Activated CD8-positive, alpha-beta memory T cell treated with anti-CD3 and anti-CD28 coated beads for 36 hours (primary cell): ENCODE measurements at regions not wholly inside any gene's neighbourhood (a gene's known extent, or its start where the extent isn't known, plus 50 kb on each side); places are given as distances from the start of the nearest gene placed in this dataset.

Experiments
- CTCF ChIA-PET: fragments of 350-600 bp; sonication (Branson Sonifier 250); formaldehyde crosslinking; loops from one replicate; lab custom pipeline; 2021; ENCODE audit warnings: antibody characterized with exemption; lab: Charles Lee
- POLR2A ChIA-PET: fragments of 350-600 bp; sonication (Branson Sonifier 250); formaldehyde crosslinking; loops from one replicate; lab custom pipeline; 2021; ENCODE audit warnings: antibody characterized with exemption; lab: Charles Lee

DNA sequence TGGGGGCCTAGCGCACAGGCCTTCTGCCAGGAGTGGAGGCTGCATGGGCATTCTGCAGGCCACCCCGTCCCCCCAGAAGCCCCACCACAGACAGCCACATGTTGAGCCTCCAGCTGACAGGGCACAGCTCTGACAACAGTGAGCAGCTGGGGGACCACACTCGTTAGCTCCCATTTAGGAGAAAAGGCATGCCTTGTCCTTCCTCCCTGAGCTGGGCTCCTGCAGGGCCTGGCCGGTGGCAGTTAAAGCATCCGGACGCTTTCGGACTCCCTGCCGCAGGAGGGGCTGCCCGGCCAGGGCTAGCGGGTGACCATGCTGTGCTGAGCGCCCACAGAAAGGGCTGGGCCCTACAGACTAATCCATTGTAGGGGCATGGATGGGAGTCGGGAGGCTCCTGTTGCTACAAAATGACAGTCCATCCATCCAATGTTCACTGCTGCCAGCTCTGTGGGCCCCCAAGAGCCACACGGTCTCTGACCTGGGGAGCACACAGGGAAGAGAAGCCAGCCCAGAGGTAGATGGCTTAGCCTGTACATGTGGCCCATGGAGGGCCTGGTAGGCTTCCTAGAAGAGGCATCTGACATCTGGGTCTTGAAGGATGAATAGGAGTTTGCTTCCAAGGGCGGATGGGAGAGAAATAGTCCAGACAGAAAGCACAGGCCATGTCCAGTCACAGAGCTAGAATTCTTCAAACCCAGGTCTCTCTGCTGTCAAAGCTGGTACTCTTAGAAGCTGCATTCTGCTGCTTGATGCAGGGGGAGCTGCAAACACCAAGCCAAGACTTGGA is 116.5 kb upstream of the VSTM2B start:
- POLR2A ChIA-PET, result no interaction called here
- CTCF ChIA-PET, result no interaction called here

DNA sequence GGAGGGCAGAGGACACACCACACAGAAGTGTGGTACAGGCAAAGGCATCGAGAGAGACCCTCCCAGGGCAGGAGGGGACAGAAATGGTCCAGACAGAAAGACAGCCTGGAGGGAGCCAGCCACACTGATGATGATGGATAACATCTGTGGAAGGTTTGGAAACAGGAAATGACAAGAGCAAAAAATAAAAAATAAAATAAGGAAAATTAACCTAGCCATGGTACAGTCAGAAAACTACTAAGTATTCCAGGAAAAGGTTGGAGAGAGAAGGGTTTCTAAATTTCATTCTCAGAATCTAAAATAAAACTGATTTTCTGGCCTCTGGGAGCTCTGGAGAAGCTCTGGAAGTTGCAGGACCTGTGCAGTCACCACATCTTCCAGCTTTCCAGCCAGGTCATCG is 115.2 kb upstream of the VSTM2B start:
- CTCF ChIA-PET, result no interaction called here
- POLR2A ChIA-PET, result no interaction called here

DNA sequence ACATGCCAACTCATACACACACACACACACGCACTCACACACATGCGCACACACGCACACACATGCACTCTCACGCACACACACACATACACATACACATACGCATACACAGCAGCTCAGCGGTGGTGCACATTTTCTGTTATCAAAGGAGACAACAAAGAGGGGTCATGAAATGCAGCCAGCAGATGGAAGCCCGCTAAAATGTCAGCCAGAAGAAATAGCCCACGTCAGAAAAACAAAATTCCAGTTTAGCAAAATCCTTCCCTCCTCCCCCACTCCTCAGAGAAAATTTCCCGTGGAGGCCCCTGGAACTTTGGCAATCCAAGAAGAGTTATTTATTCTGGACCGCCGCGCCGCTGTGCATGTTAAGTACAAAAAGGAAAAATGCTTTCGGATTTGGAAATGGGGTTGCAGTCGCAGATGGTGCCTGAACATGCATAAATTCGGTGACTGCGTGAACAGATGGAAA is 114.6 kb upstream of the VSTM2B start:
- ChIA-PET CTCF (no interaction called here), POLR2A (no interaction called here)

DNA sequence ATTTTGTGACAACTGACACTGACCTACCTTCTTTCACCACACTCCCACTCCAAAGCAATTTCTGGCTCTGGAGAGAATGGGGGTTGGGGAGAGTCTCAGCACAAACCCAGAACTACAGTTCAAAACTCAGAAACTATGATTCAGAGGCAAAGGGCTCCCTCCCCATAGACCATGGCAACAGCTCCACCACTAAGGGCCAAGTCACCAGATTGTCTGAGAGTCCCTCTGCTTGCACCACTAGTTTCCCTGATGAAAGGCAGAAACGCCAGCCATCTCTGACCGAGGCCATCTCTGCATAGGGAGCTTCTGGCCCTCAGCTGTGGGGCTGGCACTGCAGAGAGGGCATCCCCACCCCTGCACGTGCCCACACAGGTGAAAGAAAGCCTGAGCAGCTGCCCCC is 112.4 kb upstream of the VSTM2B start:
- CTCF ChIA-PET, result no interaction called here
- POLR2A ChIA-PET, result no interaction called here

DNA sequence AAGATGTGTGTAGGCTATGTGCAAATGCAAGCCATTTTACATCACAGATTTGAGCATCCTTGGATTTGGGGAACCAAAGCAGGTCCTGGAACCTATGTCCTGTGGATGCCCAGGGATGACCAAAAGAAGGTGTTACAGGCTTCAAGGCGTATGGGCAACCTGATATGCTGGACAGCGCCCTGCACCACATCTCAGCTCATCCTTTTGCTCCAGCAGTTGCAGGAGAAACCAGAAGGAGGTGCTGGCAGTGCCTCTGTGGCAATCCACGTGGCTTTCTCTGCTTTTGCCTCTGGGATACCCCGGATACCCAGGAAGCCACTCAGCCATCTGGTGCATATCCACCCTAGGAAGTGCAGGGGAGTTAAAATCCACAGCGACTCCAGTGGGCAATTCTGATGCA is 110.3 kb upstream of the VSTM2B start:
- ChIA-PET POLR2A (no interaction called here), CTCF (no interaction called here)

DNA sequence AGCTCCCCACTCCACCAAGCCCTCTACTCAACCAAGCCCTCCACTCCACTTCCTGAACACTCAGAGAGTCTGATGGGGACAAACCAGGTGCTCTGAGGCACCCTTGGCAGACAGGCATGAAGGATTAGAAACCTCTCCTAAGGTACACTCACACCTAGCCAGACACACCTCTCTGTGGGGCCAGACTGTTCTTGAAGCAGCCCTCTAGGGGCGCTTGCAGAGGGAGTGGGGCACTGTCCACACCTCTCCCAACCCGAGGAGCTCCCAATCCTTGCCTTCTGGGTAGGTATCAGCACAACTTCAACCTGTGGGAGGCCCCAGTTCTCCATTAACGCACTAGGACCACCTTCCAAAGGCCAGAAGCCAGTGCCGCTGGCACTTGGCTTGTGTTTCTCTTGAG is 108.7 kb upstream of the VSTM2B start:
- CTCF ChIA-PET, result no interaction called here
- POLR2A ChIA-PET, result no interaction called here

DNA sequence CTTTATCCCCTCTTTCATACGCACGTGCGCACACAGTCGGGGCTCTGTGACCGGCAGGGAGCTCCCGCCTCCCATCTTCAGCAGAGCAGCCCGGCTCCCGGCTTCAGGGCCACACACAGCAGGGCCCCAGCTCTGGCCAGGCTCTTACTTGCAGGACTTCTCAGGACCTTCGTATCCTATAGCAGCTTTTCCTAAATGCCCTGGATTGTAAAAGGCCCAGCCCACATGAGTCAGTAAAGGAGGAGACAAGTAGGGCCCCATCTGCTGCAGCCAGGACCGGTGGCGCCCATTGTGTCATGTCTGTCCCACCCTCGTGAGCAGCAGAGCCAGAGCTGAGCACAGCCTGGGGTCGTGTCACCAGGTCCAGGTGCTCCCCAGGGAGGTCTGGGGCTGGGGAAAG is 107.6 kb upstream of the VSTM2B start:
- ChIA-PET POLR2A (no interaction called here), CTCF (interaction anchor here (1.0 kb wide), 1 partner anchor 12 kb away, joined by 3 read pairs; no protein-coding TSS in a partner anchor)

DNA sequence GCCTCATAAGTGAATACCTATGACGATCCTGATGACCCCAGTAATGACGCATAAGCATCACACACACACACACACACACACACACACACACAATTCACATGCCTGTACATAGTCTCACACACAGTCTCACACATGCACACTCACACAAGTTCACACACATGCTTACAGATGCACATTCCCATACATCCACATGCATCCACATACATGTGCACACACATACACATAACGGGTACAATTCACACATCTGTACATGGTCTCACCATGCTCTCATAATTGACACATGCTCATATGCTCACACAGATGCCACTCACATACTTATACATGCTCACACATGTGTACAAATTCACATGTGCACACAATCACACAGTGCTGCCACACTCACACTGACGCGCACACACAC is 105.7 kb upstream of the VSTM2B start:
- ChIA-PET CTCF (no interaction called here), POLR2A (no interaction called here)

DNA sequence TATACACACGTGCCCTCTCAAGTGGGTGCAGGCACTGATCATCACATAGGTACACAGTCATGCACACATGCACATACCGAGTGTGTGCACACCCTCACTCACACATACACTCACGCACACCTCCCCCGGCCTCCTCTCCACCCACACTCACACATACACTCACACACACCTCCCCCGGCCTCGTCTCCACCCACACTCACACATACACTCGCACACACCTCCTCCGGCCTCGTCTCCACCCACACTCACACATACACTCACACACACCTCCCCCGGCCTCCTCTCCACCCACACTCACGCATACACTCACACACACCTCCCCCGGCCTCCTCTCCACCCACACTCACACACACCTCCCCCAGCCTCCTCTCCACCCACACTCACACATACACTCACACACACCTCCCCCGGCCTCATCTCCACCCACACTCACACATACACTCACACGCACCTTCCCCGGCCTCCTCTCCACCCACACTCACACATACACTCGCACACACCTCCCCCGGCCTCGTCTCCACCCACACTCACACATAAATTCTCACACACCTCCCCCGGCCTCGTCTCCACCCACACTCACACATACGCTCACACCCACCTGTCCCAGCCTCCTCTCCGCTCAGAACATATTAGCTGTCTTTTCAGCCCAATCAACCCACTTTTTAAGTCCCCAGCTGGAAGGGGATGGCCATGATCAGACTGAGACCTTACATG is 105.2 kb upstream of the VSTM2B start:
- CTCF ChIA-PET, result no interaction called here

DNA sequence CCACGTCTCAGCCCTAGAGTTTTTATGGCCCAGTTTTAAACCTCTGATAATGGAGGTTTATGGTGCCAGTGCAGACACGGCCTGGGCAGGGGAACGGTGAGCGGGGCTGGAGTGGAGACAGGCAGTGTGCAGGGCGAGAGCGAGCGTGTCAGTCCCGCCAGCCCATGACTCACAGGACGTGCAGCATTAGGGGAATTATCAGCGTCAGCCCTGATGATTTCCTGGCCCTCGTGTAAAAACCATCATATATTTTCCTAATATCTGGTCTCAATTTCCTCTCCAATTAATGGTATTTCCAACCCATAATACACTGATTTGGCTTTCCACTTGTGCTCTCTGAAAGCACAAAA is 104.6 kb upstream of the VSTM2B start:
- ChIA-PET CTCF (no interaction called here), POLR2A (no interaction called here)

More for the DNA sequence above, 105.2 kb upstream of the VSTM2B start:
- POLR2A ChIA-PET, result no interaction called here

DNA sequence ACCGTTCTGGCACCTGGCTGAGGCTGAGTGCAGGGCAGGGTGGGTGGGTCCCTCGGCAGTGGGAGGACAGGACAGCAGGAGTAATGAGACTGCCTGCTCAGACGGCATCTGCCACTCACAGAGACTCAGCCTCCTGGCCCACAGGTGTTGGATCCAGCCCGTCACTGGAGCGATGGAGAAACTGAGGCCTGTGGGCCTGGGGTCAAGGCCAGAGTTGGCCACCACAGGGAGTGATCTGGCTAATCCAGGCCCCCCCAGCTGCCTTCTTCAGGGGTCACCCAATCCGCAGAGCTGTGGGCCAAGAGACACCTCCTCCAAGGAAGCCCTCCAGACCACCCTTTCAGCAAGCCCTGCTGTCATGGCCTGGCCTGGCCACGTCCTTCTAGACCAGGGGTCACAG is 103.7 kb upstream of the VSTM2B start:
- CTCF ChIA-PET, result no interaction called here
- POLR2A ChIA-PET, result no interaction called here

DNA sequence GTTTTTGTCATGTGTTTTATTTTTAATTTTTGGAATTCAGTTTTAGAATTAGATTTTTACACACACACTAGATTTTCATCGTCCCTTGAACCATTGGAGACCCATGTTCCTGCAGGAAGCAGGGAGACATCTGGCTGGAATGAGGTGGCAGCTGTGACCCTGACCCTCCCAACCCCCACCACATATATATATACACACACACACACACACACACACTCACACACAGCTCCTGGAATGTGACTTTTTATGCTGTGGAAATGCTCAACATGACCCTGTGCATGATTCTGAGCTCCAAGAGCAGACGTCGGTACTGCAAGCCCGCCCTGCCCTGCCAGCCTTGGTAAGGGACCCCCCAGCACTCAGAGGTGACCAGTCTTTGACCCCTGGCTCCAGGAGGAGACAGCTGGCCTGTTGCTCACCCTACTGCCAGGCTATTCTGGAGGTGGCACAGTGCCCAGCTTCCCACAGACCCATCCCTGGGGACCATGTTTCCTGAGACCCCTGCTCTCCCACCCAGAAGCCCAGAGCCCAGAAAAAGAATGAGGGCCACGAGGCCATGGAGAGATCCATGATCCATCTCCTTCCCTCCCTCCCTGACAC is 103.2 kb upstream of the VSTM2B start:
- ChIA-PET POLR2A (no interaction called here), CTCF (no interaction called here)

DNA sequence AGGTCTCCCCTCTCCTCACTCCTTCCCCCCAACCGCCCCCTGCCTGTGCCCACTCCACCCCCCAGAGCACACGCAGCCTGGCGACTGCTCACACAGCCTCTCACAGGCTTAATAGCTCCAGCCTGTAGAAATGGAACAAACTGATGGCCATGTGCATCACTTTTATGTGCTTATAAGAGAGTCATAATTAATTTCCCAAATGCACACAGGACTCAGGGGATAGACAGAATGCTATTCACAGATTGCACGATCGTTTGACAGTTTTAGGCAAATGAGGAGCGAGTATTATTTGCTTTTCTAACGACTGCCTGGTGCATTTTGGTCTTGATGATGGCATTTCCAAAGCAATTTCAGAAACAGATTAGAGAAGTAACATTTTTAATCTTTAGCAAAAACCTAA is 97.7 kb upstream of the VSTM2B start:
- ChIA-PET POLR2A (no interaction called here), CTCF (no interaction called here)

DNA sequence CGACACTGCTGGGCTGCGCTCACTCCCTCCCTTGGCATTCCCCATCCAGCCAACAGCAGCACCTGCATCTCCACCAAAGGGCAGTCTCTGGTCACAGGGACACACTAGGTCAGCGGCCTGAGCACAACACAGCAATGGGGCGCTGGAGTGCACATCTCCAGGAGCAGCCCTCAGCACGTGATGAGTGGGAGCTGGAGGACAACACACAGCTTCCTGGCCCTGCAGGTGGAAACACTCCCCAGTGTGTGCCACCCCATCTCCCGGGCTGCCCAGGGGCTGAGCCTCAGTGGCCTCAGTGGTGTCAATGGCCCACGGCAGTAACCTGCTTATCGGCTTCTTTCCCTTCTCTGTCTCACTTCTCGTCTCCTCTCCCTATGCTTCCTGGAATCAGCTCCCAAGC is 96.8 kb upstream of the VSTM2B start:
- ChIA-PET CTCF (no interaction called here), POLR2A (no interaction called here)

DNA sequence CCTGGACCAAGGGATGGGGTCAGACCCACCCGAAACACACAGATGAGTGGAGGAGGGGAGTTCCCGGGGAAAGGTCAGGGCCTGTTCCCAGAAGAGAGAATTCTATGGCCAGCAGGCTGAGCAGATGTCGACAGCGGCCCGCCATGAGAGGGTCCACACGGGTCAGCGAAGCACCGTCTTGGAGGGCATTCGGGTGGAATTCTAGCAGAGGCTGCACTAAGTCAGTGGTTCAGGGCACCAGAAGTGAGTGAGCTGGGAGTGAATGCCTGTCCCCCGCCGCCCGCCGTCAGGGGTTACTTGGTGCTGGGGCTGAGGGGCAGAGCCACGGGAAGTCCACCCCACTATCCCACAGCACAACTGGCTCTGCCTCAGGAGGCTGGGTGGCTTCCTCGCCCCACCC is 96.2 kb upstream of the VSTM2B start:
- CTCF ChIA-PET, result no interaction called here
- POLR2A ChIA-PET, result no interaction called here

DNA sequence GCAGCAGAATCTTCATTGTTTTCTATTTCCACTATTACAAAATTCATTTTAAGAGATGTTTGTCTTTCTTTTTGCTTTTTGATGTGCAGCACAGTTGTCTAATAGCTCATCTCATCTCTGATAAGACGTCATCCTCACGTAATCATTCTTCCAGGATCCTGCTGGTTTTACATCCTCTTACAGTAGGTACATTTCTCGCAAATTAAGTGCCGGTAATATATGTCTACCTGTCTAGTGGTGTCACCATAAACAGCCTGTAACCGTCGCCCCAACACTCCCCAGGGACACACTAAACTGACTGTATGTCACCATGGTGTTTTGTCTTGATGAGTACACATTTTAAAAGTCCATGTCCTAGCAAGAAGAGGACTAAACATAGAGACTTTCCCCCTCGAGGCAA is 94.5 kb upstream of the VSTM2B start:
- POLR2A ChIA-PET, result no interaction called here
- CTCF ChIA-PET, result no interaction called here

DNA sequence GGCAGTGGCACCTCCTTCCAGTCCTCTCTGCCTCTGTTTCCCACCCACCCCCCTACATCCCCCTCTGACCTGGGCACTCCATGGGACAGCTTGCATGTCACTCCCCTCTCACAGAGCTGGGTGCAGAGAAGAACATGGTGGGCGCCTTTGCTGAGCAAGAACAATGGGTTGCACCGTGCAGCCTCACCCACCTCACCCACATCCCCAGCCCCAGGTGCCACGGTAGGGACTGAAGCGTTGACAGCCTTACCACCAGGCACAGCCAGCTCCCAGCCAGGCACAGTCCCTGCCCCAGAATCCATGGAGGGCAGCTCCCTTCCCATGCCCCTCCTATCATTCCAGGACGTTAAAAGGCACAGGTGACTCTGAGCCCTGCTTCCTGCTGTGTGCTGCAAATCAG is 93.1 kb upstream of the VSTM2B start:
- ChIA-PET POLR2A (no interaction called here), CTCF (no interaction called here)

DNA sequence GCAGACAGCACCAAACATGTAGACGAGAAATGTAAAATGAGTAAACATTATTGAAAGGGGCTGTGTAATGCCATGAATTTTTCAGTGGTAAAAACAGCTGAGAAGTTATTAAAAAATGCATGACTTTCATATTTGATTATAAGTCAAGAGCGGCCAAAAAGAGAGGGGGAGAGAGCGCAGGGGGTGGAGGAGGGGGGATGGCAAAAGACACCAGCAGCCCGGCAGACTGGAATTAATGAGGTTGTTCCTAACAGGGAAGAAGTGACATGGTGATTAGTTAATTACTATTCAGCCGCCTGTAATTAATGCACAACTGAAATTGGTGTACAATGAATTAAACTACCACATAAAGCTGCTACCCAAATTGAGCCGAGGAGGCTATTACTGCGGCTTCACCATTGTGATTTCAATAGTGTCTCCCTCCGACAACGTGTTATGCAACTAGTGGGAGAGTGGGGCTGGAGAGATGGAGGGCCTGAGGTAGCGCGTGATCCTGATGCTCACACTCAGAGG is 89.1 kb upstream of the VSTM2B start:
- POLR2A ChIA-PET, result no interaction called here
- CTCF ChIA-PET, result no interaction called here

DNA sequence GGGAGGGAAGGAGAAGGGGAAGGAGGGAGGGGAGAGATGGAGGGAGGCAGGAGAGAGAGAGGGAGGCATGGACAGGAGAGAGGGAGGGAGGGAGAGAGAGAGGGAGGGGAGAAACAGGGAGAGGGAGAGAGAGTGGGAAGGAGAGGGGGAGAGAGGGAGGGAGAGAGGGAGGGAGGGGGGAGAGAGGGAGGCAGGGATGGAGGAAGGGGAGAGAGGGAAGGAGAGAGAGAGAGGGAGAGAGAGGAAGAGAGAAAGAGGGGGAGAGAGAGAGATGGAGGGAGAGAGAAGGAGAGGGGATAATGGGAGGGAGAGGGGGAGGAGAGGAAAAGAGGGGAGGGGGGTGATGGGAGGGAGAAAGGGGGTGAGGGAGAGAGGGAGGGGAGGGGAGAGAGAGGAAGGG is 86.8 kb upstream of the VSTM2B start:
- CTCF ChIA-PET, result no interaction called here
- POLR2A ChIA-PET, result no interaction called here

DNA sequence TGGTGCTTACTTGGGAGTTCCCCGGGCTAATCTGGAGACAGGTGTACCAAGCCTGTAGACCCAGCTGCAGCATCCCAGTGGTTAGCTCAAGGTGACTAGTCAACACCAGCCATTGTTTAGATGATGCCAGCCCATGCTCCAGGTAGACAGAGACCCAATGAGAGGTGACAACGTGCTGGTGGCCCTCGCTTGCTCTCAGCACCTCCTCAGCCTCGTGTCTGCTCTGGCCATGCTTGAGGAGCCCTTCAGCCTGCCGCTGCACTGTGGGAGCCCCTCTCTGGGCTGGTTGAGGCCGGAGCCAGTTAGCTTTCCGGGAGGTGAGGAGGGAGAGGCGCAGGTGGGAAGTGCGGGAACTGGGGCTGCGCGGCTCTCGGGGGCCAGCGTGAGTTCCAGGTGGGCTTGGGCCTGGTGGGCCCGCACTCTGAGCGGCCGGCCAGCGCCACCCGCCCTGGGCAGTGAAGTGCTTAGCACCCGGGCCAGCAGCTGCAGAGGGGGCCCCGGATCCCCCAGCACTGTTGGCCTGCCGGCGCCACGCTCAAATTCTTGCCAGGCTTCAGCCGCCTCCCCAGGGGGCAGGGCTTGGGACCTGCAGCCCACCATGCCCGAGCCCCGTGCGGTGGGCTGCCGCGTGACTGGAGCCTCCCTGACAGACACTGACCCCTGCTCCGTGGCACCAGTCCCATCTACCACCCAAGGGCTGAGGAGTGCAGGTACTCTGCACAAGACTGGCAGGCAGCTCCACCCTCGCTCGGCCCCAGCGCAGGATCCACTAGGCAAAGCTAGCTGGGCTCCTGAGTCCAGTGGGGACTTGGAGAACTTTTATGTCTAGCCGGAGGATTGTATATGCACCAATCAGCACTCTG is 85.9 kb upstream of the VSTM2B start:
- CTCF ChIA-PET, result no interaction called here

More for the DNA sequence above, 85.9 kb upstream of the VSTM2B start:
- POLR2A ChIA-PET, result no interaction called here
